Mesodermal cell (in vitro differentiated cells): ENCODE measurements at regions not wholly inside any gene's neighbourhood (a gene's known extent, or its start where the extent isn't known, plus 50 kb on each side); places are given as distances from the start of the nearest gene placed in this dataset.
"Not testable (repeated sequence)": the region's sequence is repeated elsewhere in the genome, so short reads cannot be mapped to it uniquely, and the experiment has no call there.

Source experiments
- H3K27ac ChIP-seq: 2 replicates; pipeline ENCODE4 v1.7.0; 2013; ENCODE audit warnings: mild to moderate bottlenecking, low read depth, low read length, moderate library complexity; ENCODE audit not compliant: severe bottlenecking
- H3K36me3 ChIP-seq: 2 replicates; pipeline ENCODE4 v1.7.1; 2013; ENCODE audit warnings: mild to moderate bottlenecking, low read length, moderate library complexity; ENCODE audit not compliant: control insufficient read depth, insufficient read depth
- H3K4me1 ChIP-seq: one replicate; pipeline ENCODE4 v1.7.1; 2013; ENCODE audit warnings: mild to moderate bottlenecking, low read length; ENCODE audit not compliant: insufficient read depth, control insufficient read depth, poor library complexity, severe bottlenecking
- H3K4me3 ChIP-seq: 2 replicates; pipeline ENCODE4 v1.7.0; 2013; ENCODE audit warnings: low read length, control low read depth, mild to moderate bottlenecking; ENCODE audit not compliant: insufficient read depth, poor library complexity, severe bottlenecking; ENCODE audit errors: extremely low read depth
- H3K9me3 ChIP-seq: 2 replicates; pipeline ENCODE4 v1.7.1; 2013; ENCODE audit warnings: mild to moderate bottlenecking, low read length, moderate library complexity; ENCODE audit not compliant: control insufficient read depth
- WGBS, 2 experiments: methylation state at CpG; one replicate each; pipeline ENCODE4 v1.1.5; 2013; ENCODE audit warnings: missing lambda C conversion rate in 2 of 2; ENCODE audit not compliant: insufficient coverage in 2 of 2; 5-methylcytosine and 5-hydroxymethylcytosine counted together

- no peaks in the 10 kb centered on the region for H3K36me3 ChIP-seq
- no peaks in the 10 kb centered on the region for H3K9me3 ChIP-seq
- no peak overlapping the region for H3K4me3 ChIP-seq
- WGBS, 2 experiments, result 79 to 92% methylated on average over 4 to 5 of the region's 6 CpGs
- H3K27ac ChIP-seq, result peak overlapping the region; percentile 4
- H3K4me1 ChIP-seq, result peaks cover 18% of the 10 kb centered on the region
Observed at GRCh38 chr17:71869841-71870545, 250.8 kb upstream of the SOX9 start.

- WGBS, 2 experiments, result no CpG with 5 or more reads among the region's 1 CpG
- Histone ChIP-seq H3K9me3 (no peaks in the 10 kb centered on the region), H3K4me1 (peaks cover 18% of the 10 kb centered on the region), H3K36me3 (no peaks in the 10 kb centered on the region), H3K27ac (peak overlapping the region; percentile 46), H3K4me3 (no peak overlapping the region)
Observed at GRCh38 chr17:71870546-71870862, 250.3 kb upstream of the SOX9 start.

DNA sequence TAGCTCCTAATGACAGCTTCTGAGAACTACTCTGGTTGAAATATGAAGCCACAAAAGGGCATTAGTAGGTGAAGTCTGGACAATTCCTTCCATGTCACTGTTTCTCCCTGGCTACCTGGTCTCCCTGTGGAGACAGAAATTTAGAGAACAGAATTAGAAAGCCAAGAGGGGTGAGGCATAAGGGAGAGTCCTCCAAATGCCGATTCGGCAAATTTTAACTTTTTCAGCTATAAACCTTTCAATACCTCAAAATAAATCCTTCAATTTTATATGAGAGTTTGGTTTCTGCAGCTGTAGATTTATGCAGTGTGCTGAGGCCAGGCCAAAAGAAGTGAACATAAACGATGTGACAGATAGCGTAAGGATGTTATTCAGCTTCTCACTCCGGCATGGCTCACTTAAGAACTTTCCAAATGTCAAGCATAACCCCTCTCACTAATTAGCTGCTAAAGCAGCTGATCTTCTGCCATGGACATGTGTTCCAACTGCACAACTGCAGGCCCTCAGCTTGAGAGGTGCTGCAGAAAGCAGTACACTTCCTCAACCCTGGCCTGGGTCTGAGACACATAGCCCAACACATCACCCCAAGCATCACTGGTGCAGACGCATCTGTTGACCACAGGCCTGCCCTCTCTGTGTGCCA, 247.9 kb upstream of the SOX9 start:
- H3K27ac ChIP-seq, result no peak overlapping the region
- no peaks in the 10 kb centered on the region for H3K36me3 ChIP-seq
- no peaks in the 10 kb centered on the region for H3K9me3 ChIP-seq
- H3K4me1 ChIP-seq, result peaks cover 18% of the 10 kb centered on the region
- 93 to 100% methylated on average over 3 of the region's 6 CpGs for WGBS, 2 experiments
- no peak overlapping the region for H3K4me3 ChIP-seq

GRCh38 chr17:71874773-71875172, 246.0 kb upstream of the SOX9 start:
- H3K4me1 ChIP-seq, result peaks cover 16% of the 10 kb centered on the region
- not testable (repeated sequence) for H3K4me3 ChIP-seq, H3K36me3 ChIP-seq, H3K27ac ChIP-seq, H3K9me3 ChIP-seq
- WGBS, 2 experiments, result 80% methylated on average over 1 of the region's 2 CpGs; no CpG with 5 or more reads in 1 of the 2 experiments

- no peak overlapping the region for H3K4me3 ChIP-seq
- H3K36me3 ChIP-seq, result no peaks in the 10 kb centered on the region
- no peaks in the 10 kb centered on the region for H3K4me1 ChIP-seq
- no peaks in the 10 kb centered on the region for H3K9me3 ChIP-seq
- 70 to 73% methylated on average over 1 of the region's 1 CpG for WGBS, 2 experiments
- H3K27ac ChIP-seq, result no peak overlapping the region
Observed at GRCh38 chr17:71878271-71878670, 242.5 kb upstream of the SOX9 start.

- 77 to 83% methylated on average over 2 to 3 of the region's 4 CpGs for WGBS, 2 experiments
- no peaks in the 10 kb centered on the region for H3K36me3 ChIP-seq
- H3K4me3 ChIP-seq, result no peak overlapping the region
- H3K27ac ChIP-seq, result no peak overlapping the region
- H3K9me3 ChIP-seq, result no peaks in the 10 kb centered on the region
- no peaks in the 10 kb centered on the region for H3K4me1 ChIP-seq
Observed at GRCh38 chr17:71878998-71879397, 241.8 kb upstream of the SOX9 start.

GRCh38 chr17:71881041-71881440, 239.8 kb upstream of the SOX9 start:
- Histone ChIP-seq H3K4me1 (no peaks in the 10 kb centered on the region), H3K4me3 (no peak overlapping the region), H3K27ac (no peak overlapping the region), H3K36me3 (no peaks in the 10 kb centered on the region), H3K9me3 (no peaks in the 10 kb centered on the region)
- 100% methylated on average over 1 of the region's 3 CpGs; no CpG with 5 or more reads in 1 of the 2 experiments for WGBS, 2 experiments

- WGBS, 2 experiments, result 100% methylated on average over 1 of the region's 2 CpGs; no CpG with 5 or more reads in 1 of the 2 experiments
Observed at GRCh38 chr17:71881581-71881980, 239.2 kb upstream of the SOX9 start.

DNA sequence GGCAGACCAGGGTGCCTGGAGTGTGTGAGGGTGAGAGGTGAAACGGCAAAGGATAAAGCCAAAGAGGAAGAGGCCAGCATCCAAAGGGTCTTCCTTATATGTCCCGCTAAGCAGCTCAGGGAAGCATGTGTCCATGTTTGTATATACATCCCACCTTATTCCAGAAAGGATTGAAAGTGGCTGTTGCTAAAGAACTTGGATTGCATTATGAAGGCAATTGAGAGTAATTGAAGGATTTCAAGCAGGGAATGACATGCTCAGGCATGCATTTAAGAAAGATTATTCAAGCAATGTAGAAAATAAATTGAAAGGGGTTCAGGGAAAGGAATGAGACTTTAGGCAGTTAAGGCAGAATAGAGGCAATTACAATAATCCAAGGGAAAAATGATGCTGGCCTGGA, 237.6 kb upstream of the SOX9 start:
- Histone ChIP-seq H3K27ac (no peak overlapping the region), H3K4me3 (no peak overlapping the region), H3K36me3 (no peaks in the 10 kb centered on the region), H3K9me3 (no peaks in the 10 kb centered on the region), H3K4me1 (no peaks in the 10 kb centered on the region)
- 89 to 100% methylated on average over 1 of the region's 2 CpGs for WGBS, 2 experiments

More at GRCh38 chr17:71881581-71881980, 239.2 kb upstream of the SOX9 start:
- Histone ChIP-seq H3K27ac (no peak overlapping the region), H3K4me1 (no peaks in the 10 kb centered on the region), H3K9me3 (no peaks in the 10 kb centered on the region), H3K36me3 (no peaks in the 10 kb centered on the region), H3K4me3 (no peak overlapping the region)

GRCh38 chr17:71883845-71884244, 237.0 kb upstream of the SOX9 start:
- Histone ChIP-seq H3K36me3 (no peaks in the 10 kb centered on the region), H3K27ac (no peak overlapping the region)

GRCh38 chr17:71885662-71886061, 235.2 kb upstream of the SOX9 start:
- Histone ChIP-seq H3K4me3 (no peak overlapping the region), H3K36me3 (no peaks in the 10 kb centered on the region), H3K4me1 (no peaks in the 10 kb centered on the region), H3K9me3 (no peaks in the 10 kb centered on the region), H3K27ac (no peak overlapping the region)

More at GRCh38 chr17:71883845-71884244, 237.0 kb upstream of the SOX9 start:
- WGBS, 2 experiments, result 81 to 100% methylated on average over 2 of the region's 3 CpGs
- H3K9me3 ChIP-seq, result no peaks in the 10 kb centered on the region
- no peak overlapping the region for H3K4me3 ChIP-seq
- no peaks in the 10 kb centered on the region for H3K4me1 ChIP-seq
